Common myeloid progenitor, CD34-positive (primary cell): ENCODE measurements at regions not wholly inside any gene's neighbourhood (a gene's known extent, or its start where the extent isn't known, plus 50 kb on each side); places are given as distances from the start of the nearest gene placed in this dataset.

Experiments used
- CTCF ChIA-PET: fragments of 350-600 bp; sonication (Branson Sonifier 250); formaldehyde crosslinking; loops from one replicate; lab custom pipeline; 2021; ENCODE audit warnings: antibody characterized with exemption; lab: Charles Lee
- POLR2A ChIA-PET: fragments of 350-600 bp; sonication (Branson Sonifier 250); formaldehyde crosslinking; loops from one replicate; lab custom pipeline; 2021; ENCODE audit warnings: antibody characterized with exemption; lab: Charles Lee
- DNase-seq, 3 donors: peaks; one replicate each; pipeline versions ENCODE4 v3.0.0 to v3.0.0-alpha.2; 2013
- H3K27ac ChIP-seq, 2 experiments: 1 replicate in 1 of 2; 2 replicates in 1 of 2; pipeline ENCODE4 v1.7.0; 2013; ENCODE audit warnings: inconsistent platforms in 2 of 2, low read length in 2 of 2, mild to moderate bottlenecking in 2 of 2, low read depth in 1 of 2, moderate library complexity in 1 of 2; ENCODE audit not compliant: severe bottlenecking in 2 of 2, insufficient read depth in 1 of 2, poor library complexity in 1 of 2
- H3K27me3 ChIP-seq, 5 experiments: replicated peaks in 2 of 5; 1 replicate in 3 of 5; 2 replicates in 2 of 5; pipeline versions ENCODE4 v1.6.1 to v1.7.0; 2013; ENCODE audit warnings: low read length in 4 of 5, mild to moderate bottlenecking in 2 of 5, moderate library complexity in 2 of 5, inconsistent platforms in 1 of 5; ENCODE audit not compliant: insufficient read depth in 5 of 5, control insufficient read depth in 4 of 5
- H3K36me3 ChIP-seq, 4 experiments: 1 replicate in 2 of 4; 2 replicates in 2 of 4; pipeline versions ENCODE4 v1.6.1 to v1.7.0; 2013; ENCODE audit warnings: low read length in 3 of 4, control low read depth in 1 of 4, mild to moderate bottlenecking in 1 of 4; ENCODE audit not compliant: control insufficient read depth in 4 of 4, insufficient read depth in 4 of 4
- H3K4me1 ChIP-seq, 4 experiments: 1 replicate in 3 of 4; 2 replicates in 1 of 4; pipeline versions ENCODE4 v1.6.1 to v1.7.1; 2013; ENCODE audit warnings: low read length in 3 of 4, mild to moderate bottlenecking in 3 of 4, control low read depth in 1 of 4, inconsistent platforms in 1 of 4, moderate library complexity in 1 of 4; ENCODE audit not compliant: control insufficient read depth in 4 of 4, insufficient read depth in 4 of 4; ENCODE audit errors: control extremely low read depth in 1 of 4
- H3K4me3 ChIP-seq, 7 experiments: 1 replicate in 4 of 7; 2 replicates in 3 of 7; pipeline versions ENCODE4 v1.5.1 to v1.7.0; 2013; ENCODE audit warnings: mild to moderate bottlenecking in 7 of 7, low read length in 6 of 7, moderate library complexity in 6 of 7, inconsistent platforms in 2 of 7, low read depth in 2 of 7, control low read depth in 1 of 7; ENCODE audit not compliant: insufficient read depth in 4 of 7, control insufficient read depth in 1 of 7; ENCODE audit errors: extremely low read depth in 1 of 7
- H3K9me3 ChIP-seq, 5 experiments: 1 replicate in 4 of 5; 2 replicates in 1 of 5; pipeline versions ENCODE4 v1.6.1 to v1.7.1; 2013; ENCODE audit warnings: low read length in 4 of 5, mild to moderate bottlenecking in 2 of 5, inconsistent platforms in 1 of 5, low read depth in 1 of 5, moderate library complexity in 1 of 5; ENCODE audit not compliant: control insufficient read depth in 4 of 5, insufficient read depth in 2 of 5; ENCODE audit errors: control extremely low read depth in 1 of 5
- WGBS: methylation state at CpG from one replicate; pipeline ENCODE4 v1.1.5; 2013; ENCODE audit not compliant: insufficient coverage; 5-methylcytosine and 5-hydroxymethylcytosine counted together

GRCh38 chr12:116338064-116338846 is 60.8 kb upstream of the MED13L start:
- no peak overlapping the region for H3K4me3 ChIP-seq
- H3K36me3 ChIP-seq = no peaks in the 10 kb centered on the region
- H3K27ac ChIP-seq = no peak overlapping the region
- CTCF ChIA-PET = interaction anchor here (1.4 to 2.2 kb wide), 2 partner anchors 12 to 16 kb away, joined by 3 to 8 read pairs; no protein-coding TSS in a partner anchor
- H3K9me3 ChIP-seq = peaks cover 0 to 5% (median 0%) of the 10 kb centered on the region in 5 experiments
- peaks cover 0 to 13% (median 5%) of the 10 kb centered on the region in 4 experiments for H3K4me1 ChIP-seq
- WGBS = 95% methylated on average over 10 of the region's 11 CpGs
- POLR2A ChIA-PET = no interaction called here
- no peak for DNase-seq
- H3K27me3 ChIP-seq = no peaks in the 10 kb centered on the region

GRCh38 chr12:116339062-116339461 is 61.6 kb upstream of the MED13L start:
- CTCF ChIA-PET = interaction anchor here (2.2 kb wide), 1 partner anchor 13 kb away, joined by 8 read pairs; no protein-coding TSS in a partner anchor
- peak in 1 of 3 donors; percentile 41 for DNase-seq
- no peak overlapping the region for H3K27ac ChIP-seq
- H3K27me3 ChIP-seq = no peaks in the 10 kb centered on the region
- no peaks in the 10 kb centered on the region for H3K36me3 ChIP-seq
- no CpG with 5 or more reads among the region's 3 CpGs for WGBS
- H3K4me1 ChIP-seq = peaks cover 0 to 7% (median under 1%) of the 10 kb centered on the region in 4 experiments
- H3K9me3 ChIP-seq = peaks cover 0 to 5% (median 0%) of the 10 kb centered on the region in 5 experiments
- POLR2A ChIA-PET = interaction anchor here (0.5 kb wide), 1 partner anchor 592 kb away, joined by 7 read pairs; no protein-coding TSS in a partner anchor
- H3K4me3 ChIP-seq = no peak overlapping the region

DNA sequence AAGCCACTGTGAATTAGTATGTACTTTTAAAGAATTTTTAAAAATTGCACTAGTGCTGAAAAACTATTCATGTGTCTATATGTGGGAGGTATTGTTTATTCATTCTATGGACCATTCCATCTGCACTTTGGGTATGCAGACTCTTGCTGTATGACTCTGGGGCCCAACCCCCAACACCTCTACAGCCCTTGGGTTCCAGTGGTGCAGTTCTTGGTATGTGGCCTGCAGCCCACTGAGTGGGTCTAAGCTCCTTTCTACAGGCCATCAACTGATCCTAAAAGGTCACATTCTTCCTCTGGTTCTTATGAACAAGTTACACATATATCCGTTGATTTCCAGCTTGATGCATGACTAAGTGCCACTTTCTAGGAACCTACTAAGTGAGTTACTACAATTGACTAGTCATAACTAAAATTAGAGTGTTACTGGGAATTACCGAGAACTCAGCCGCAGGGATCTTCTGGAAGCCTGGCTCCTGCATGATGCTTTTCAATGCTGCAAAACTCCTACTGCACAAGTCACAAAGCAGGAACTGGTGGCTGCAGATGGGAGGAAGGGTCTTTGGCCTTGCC is 62.4 kb upstream of the MED13L start:
- Histone ChIP-seq H3K4me1 (peaks cover 0 to 4% (median 0%) of the 10 kb centered on the region in 4 experiments), H3K9me3 (peaks cover 0 to 5% (median 0%) of the 10 kb centered on the region in 5 experiments), H3K4me3 (no peak overlapping the region), H3K36me3 (no peaks in the 10 kb centered on the region), H3K27me3 (no peaks in the 10 kb centered on the region), H3K27ac (no peak overlapping the region)
- 94% methylated on average over 3 of the region's 3 CpGs for WGBS
- DNase-seq = no peak
- ChIA-PET POLR2A (interaction anchor here (0.5 kb wide), 1 partner anchor 591 kb away, joined by 7 read pairs; no protein-coding TSS in a partner anchor), CTCF (no interaction called here)

GRCh38 chr12:116343331-116343884 is 65.9 kb upstream of the MED13L start:
- CTCF ChIA-PET = interaction anchor here (1.0 to 2.4 kb wide), 2 partner anchors 9 to 11 kb away, joined by 3 to 10 read pairs; no protein-coding TSS in a partner anchor
- WGBS = 100% methylated on average over 1 of the region's 1 CpG

DNA sequence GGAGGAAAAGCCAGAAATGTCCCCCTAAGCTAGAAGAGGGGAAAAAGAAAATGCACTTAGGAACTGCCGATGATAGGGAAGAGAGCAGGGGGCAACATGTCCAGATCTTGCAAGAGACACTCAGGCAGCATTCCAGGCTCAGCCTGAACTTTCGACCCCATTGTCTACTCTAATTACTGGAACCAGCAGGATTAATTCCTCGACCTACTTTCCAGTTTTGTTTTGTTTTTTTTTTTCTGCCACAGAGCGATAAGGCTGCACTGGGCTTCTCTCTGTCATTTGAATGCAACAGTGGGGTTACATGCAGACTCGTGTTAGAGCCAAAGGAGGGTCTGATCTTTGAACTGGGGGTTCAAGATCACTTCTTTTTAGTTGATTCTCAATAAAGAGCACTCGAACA is 68.7 kb upstream of the MED13L start:
- CTCF ChIA-PET = interaction anchor here (0.6 kb wide), 1 partner anchor 394 kb away, joined by 3 read pairs; no protein-coding TSS in a partner anchor
- H3K4me1 ChIP-seq = no peaks in the 10 kb centered on the region

More at GRCh38 chr12:116343331-116343884, 65.9 kb upstream of the MED13L start:
- peaks cover 0 to 5% (median 0%) of the 10 kb centered on the region in 5 experiments for H3K9me3 ChIP-seq
- no peak overlapping the region for H3K27ac ChIP-seq
- H3K4me3 ChIP-seq = no peak overlapping the region
- H3K4me1 ChIP-seq = peaks cover 0 to 2% (median 0%) of the 10 kb centered on the region in 4 experiments
- no peak for DNase-seq
- no peaks in the 10 kb centered on the region for H3K27me3 ChIP-seq
- no peaks in the 10 kb centered on the region for H3K36me3 ChIP-seq
- POLR2A ChIA-PET = no interaction called here

GRCh38 chr12:116346741-116347140 is 69.2 kb upstream of the MED13L start:
- Histone ChIP-seq H3K27me3 (no peaks in the 10 kb centered on the region), H3K9me3 (peaks cover 0 to 5% (median 0%) of the 10 kb centered on the region in 5 experiments), H3K36me3 (no peaks in the 10 kb centered on the region), H3K4me3 (no peak overlapping the region), H3K27ac (no peak overlapping the region), H3K4me1 (no peaks in the 10 kb centered on the region)
- no peak for DNase-seq
- POLR2A ChIA-PET = no interaction called here
- WGBS = 100% methylated on average over 1 of the region's 4 CpGs
- CTCF ChIA-PET = interaction anchor here (0.5 to 0.7 kb wide), 2 partner anchors 53 to 95 kb away, joined by 4 to 5 read pairs; no protein-coding TSS in a partner anchor

More for the DNA sequence above, 68.7 kb upstream of the MED13L start:
- Histone ChIP-seq H3K36me3 (no peaks in the 10 kb centered on the region), H3K9me3 (peaks cover 0 to 5% (median 0%) of the 10 kb centered on the region in 5 experiments), H3K27me3 (no peaks in the 10 kb centered on the region), H3K4me3 (no peak overlapping the region), H3K27ac (no peak overlapping the region)
- WGBS = 96% methylated on average over 4 of the region's 6 CpGs
- POLR2A ChIA-PET = no interaction called here
- DNase-seq = no peak
